ENCODE measurements at regions not wholly inside any gene's neighbourhood (a gene's known extent, or its start where the extent isn't known, plus 50 kb on each side); places are given as distances from the start of the nearest gene placed in this dataset.

DNA sequence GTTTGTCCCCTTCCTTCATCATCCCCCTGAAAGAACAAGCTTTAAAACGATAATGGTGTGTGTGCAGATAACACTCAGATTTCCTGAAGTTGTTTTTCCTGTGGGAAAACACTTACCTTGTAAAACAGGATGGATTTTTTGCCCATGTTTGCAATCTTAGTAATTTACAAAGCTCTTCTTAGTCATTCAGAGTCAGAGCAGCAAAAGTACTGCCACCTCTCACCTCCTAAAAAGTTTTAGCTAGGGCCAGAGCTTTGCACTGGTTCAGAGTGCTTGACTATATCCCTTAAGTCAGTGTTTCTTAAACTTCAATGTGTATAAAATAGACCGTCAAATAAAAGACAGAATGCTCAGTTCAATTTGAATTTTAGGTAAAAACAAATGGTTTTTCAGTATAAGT is 62.3 kb downstream of the NKX6-1 start:
- TF ChIP-seq POLR2AphosphoS5 (IDR thresholded peaks at IDR 0.05; ENCODE audit: low read depth, low read length) (no peak), TAF1 (IDR thresholded peaks at IDR 0.05; ENCODE audit: borderline replicate concordance, insufficient read depth, low read length) (no peak), SIN3A (IDR thresholded peaks at IDR 0.05; ENCODE audit: borderline replicate concordance, insufficient read depth, low read length) (no peak)
- TF ChIP-seq, protein P1, sequence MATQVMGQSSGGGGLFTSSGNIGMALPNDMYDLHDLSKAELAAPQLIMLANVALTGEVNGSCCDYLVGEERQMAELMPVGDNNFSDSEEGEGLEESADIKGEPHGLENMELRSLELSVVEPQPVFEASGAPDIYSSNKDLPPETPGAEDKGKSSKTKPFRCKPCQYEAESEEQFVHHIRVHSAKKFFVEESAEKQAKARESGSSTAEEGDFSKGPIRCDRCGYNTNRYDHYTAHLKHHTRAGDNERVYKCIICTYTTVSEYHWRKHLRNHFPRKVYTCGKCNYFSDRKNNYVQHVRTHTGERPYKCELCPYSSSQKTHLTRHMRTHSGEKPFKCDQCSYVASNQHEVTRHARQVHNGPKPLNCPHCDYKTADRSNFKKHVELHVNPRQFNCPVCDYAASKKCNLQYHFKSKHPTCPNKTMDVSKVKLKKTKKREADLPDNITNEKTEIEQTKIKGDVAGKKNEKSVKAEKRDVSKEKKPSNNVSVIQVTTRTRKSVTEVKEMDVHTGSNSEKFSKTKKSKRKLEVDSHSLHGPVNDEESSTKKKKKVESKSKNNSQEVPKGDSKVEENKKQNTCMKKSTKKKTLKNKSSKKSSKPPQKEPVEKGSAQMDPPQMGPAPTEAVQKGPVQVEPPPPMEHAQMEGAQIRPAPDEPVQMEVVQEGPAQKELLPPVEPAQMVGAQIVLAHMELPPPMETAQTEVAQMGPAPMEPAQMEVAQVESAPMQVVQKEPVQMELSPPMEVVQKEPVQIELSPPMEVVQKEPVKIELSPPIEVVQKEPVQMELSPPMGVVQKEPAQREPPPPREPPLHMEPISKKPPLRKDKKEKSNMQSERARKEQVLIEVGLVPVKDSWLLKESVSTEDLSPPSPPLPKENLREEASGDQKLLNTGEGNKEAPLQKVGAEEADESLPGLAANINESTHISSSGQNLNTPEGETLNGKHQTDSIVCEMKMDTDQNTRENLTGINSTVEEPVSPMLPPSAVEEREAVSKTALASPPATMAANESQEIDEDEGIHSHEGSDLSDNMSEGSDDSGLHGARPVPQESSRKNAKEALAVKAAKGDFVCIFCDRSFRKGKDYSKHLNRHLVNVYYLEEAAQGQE (IDR thresholded peaks at IDR 0.05; ENCODE audit: insufficient read depth in 1 of 2, low read depth in 2 of 2, low read length in 2 of 2), result no peak

Measured in PFSK-1 (cell line).